Natural killer cell (primary cell): ENCODE measurements at regions not wholly inside any gene's neighbourhood (a gene's known extent, or its start where the extent isn't known, plus 50 kb on each side); places are given as distances from the start of the nearest gene placed in this dataset.
A peak's percentile ranks its signal among the peaks of the same experiment; 100 is the strongest.

Experiments used
- ATAC-seq, 3 donors: fragments of 150-1000 bp in 2 of 3; fragments of 200-7000 bp in 1 of 3; cut with Tn5 transposase; 1 replicate in 1 of 3; 2 replicates in 2 of 3; pipeline ENCODE4 v1.10.0; 2021; ENCODE audit warnings: mild to moderate bottlenecking in 2 of 3, moderate library complexity in 2 of 3
- DNase-seq, 2 donors: peaks; one replicate each; pipeline versions ENCODE4 v3.0.0 to v3.0.0-alpha.2; 2013 to 2021; ENCODE audit warnings: mixed read lengths in 1 of 2
- H3K27ac ChIP-seq: one replicate; pipeline ENCODE4 v1.5.1; 2013; ENCODE audit warnings: mild to moderate bottlenecking, low read length
- H3K27me3 ChIP-seq: one replicate; pipeline ENCODE4 v1.6.1; 2013; ENCODE audit warnings: low read length; ENCODE audit not compliant: control insufficient read depth, insufficient read depth
- H3K36me3 ChIP-seq: one replicate; pipeline ENCODE4 v1.6.1; 2013; ENCODE audit warnings: low read length; ENCODE audit not compliant: control insufficient read depth, insufficient read depth
- H3K4me1 ChIP-seq: one replicate; pipeline ENCODE4 v1.6.1; 2013; ENCODE audit warnings: low read length; ENCODE audit not compliant: control insufficient read depth, insufficient read depth
- H3K4me3 ChIP-seq: one replicate; pipeline ENCODE4 v1.5.1; 2013; ENCODE audit warnings: low read length
- H3K9me3 ChIP-seq: one replicate; pipeline ENCODE4 v1.6.1; 2013; ENCODE audit warnings: low read length; ENCODE audit not compliant: control insufficient read depth, insufficient read depth
- H3K27ac Mint-ChIP-seq, 2 donors: one replicate each; pipeline ENCODE4 v1.8.0; 2022; ENCODE audit warnings: mild to moderate bottlenecking in 2 of 2, mixed read lengths in 2 of 2, moderate library complexity in 1 of 2
- H3K27me3 Mint-ChIP-seq, 2 donors: one replicate each; pipeline ENCODE4 v1.8.0; 2022; ENCODE audit warnings: low read depth in 2 of 2, mixed read lengths in 2 of 2
- H3K36me3 Mint-ChIP-seq: one replicate; pipeline ENCODE4 v1.8.0; 2022; ENCODE audit warnings: mixed read lengths
- H3K4me1 Mint-ChIP-seq, 2 donors: one replicate each; pipeline ENCODE4 v1.8.0; 2022; ENCODE audit warnings: mixed read lengths in 2 of 2
- H3K4me3 Mint-ChIP-seq: one replicate; pipeline ENCODE4 v1.8.0; 2022; ENCODE audit warnings: mild to moderate bottlenecking, moderate library complexity, mixed read lengths
- H3K9me3 Mint-ChIP-seq, 2 donors: one replicate each; pipeline ENCODE4 v1.8.0; 2022; ENCODE audit warnings: mixed read lengths in 2 of 2
- WGBS: methylation state at CpG from one replicate; pipeline ENCODE4 v1.1.7; 2013; ENCODE audit warnings: missing lambda C conversion rate; ENCODE audit not compliant: insufficient coverage; 5-methylcytosine and 5-hydroxymethylcytosine counted together
- intact Hi-C: fragments of 100-400 bp; cut with micrococcal nuclease; formaldehyde crosslinking; loops from one replicate; pipeline ENCODE4 v1.14.2; 2022
- TF ChIP-seq, protein P1 (sequence below): fragments of 200-600 bp; IDR thresholded peaks from one replicate; pipeline ENCODE4 v1.8.0; 2022; ENCODE audit warnings: antibody characterized with exemption

DNA sequence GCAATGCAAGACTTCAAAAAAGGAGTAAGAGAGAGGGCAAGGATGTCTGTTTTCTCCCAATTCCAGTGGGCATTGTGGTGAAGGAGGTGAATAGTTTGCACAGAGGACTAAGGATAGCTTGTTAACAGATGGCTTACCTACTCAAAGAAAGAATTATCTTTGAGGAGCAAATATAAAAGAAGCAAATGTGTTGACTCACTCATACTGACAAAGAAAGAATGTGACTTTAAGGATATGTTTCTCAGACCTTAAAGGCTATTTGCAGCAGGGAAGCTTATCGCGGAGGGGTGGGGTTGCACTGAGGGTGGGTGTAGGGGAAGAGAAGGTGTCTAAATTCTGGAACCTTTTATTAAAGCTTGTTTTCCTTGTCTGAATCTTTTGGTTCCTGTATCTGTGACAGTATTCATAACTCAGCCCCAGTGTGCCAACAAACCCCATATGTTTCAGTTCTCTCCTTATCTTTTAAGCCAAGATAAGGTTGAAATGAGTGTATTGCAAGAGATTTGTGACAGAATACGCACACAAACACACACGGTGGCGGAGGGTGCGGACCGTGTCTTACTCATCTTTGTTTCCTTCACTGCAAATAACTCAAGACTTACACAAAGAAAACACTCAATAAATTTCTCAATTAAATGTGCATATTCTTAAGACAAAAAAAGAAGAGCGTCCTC, 146.4 kb upstream of the ARID2 start:
- no peaks in the 10 kb centered on the region for H3K36me3 ChIP-seq
- DNase-seq (no peak), ATAC-seq (peak in 1 of 3 donors; percentile 70)
- no peak overlapping the region for H3K4me3 ChIP-seq
- Mint-ChIP-seq H3K27ac (no peak overlapping the region), H3K27me3 (peaks cover 0 to 4% of the 10 kb centered on the region in 2 donors), H3K36me3 (no peaks in the 10 kb centered on the region), H3K9me3 (peaks cover 0 to 2% of the 10 kb centered on the region in 2 donors), H3K4me3 (no peak overlapping the region), H3K4me1 (no peaks in the 10 kb centered on the region)
- WGBS: 73% methylated on average over 7 of the region's 8 CpGs
- H3K4me1 ChIP-seq: no peaks in the 10 kb centered on the region
- intact Hi-C loops: no loop called here
- H3K27me3 ChIP-seq: no peaks in the 10 kb centered on the region
- H3K9me3 ChIP-seq: no peaks in the 10 kb centered on the region
- H3K27ac ChIP-seq: no peak overlapping the region
- TF ChIP-seq, protein P1, sequence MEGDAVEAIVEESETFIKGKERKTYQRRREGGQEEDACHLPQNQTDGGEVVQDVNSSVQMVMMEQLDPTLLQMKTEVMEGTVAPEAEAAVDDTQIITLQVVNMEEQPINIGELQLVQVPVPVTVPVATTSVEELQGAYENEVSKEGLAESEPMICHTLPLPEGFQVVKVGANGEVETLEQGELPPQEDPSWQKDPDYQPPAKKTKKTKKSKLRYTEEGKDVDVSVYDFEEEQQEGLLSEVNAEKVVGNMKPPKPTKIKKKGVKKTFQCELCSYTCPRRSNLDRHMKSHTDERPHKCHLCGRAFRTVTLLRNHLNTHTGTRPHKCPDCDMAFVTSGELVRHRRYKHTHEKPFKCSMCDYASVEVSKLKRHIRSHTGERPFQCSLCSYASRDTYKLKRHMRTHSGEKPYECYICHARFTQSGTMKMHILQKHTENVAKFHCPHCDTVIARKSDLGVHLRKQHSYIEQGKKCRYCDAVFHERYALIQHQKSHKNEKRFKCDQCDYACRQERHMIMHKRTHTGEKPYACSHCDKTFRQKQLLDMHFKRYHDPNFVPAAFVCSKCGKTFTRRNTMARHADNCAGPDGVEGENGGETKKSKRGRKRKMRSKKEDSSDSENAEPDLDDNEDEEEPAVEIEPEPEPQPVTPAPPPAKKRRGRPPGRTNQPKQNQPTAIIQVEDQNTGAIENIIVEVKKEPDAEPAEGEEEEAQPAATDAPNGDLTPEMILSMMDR: no peak

DNA sequence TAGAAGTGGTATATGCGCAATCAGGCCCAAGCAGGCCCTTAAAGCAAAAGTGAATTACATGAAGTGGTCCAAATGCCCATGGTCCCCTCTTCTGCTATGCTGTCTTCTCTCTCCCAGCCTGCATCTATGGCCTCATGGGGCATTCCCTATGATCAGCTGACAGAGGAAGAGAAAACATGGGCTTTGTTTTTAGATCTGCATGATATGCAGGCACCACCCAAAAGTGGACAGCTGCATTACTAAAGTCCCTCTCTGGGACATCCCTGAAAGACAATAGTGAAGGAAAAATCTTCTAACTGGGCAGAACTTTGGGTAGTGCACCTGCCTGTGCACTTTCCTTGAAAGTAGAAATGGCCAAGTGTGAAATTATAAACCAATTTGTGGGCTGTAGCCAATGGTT, 145.2 kb upstream of the ARID2 start:
- Mint-ChIP-seq H3K36me3 (no peaks in the 10 kb centered on the region), H3K9me3 (peaks cover 0 to 2% of the 10 kb centered on the region in 2 donors), H3K27me3 (peaks cover 0 to 4% of the 10 kb centered on the region in 2 donors), H3K4me1 (no peaks in the 10 kb centered on the region), H3K4me3 (no peak overlapping the region), H3K27ac (no peak overlapping the region)
- intact Hi-C loops: no loop called here
- no peaks in the 10 kb centered on the region for H3K27me3 ChIP-seq
- 94% methylated on average over 1 of the region's 1 CpG for WGBS
- H3K27ac ChIP-seq: no peak overlapping the region
- DNase-seq (no peak), ATAC-seq (no peak)
- no peaks in the 10 kb centered on the region for H3K4me1 ChIP-seq
- no peak overlapping the region for H3K4me3 ChIP-seq
- no peaks in the 10 kb centered on the region for H3K9me3 ChIP-seq
- TF ChIP-seq, protein P1: no peak
- H3K36me3 ChIP-seq: no peaks in the 10 kb centered on the region

DNA sequence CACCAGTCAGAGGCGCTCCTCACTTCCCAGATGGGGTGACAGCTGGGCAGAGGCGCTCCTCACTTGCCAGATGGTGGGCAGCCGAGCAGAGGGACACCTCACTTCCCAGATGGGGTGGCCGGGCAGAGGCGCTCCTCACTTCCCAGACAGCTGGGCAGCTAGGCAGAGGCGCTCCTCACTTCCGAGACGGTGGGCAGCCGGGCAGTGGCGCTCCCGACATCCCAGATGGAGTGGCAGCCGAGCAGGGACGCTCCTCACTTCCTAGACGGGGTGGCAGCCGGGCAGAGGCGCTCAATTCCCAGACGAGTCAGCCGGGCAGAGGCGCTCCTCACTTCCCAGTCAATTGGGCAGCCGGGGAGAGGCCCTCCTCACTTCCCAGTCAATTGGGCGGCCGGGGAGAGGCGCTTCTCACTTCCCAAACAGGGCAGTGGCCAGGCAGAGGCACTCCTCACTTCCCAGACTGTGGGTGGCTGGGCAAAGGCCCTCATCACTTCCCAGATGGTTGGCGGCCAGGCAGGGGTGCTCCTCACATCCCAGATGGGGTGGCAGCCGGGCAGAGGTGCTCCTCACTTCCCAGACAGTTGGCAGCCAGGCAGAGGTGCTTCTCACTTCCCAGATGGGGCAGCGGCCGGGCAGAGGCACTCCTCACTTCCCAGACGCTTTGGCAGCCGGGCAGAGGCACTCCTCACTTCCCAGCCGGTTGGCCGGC, 143.8 kb upstream of the ARID2 start:
- TF ChIP-seq, protein P1: no peak
- no peak for ATAC-seq
- 91% methylated on average over 29 of the region's 31 CpGs for WGBS

More for the DNA sequence above, 143.8 kb upstream of the ARID2 start:
- no peaks in the 10 kb centered on the region for H3K27me3 ChIP-seq
- Mint-ChIP-seq H3K36me3 (no peaks in the 10 kb centered on the region), H3K27me3 (peaks cover 0 to 4% of the 10 kb centered on the region in 2 donors), H3K27ac (no peak overlapping the region), H3K4me3 (no peak overlapping the region), H3K4me1 (no peaks in the 10 kb centered on the region), H3K9me3 (peaks cover 0 to 2% of the 10 kb centered on the region in 2 donors)
- intact Hi-C loops: no loop called here
- H3K9me3 ChIP-seq: no peaks in the 10 kb centered on the region
- no peaks in the 10 kb centered on the region for H3K36me3 ChIP-seq
- H3K27ac ChIP-seq: no peak overlapping the region
- DNase-seq: no peak
- no peak overlapping the region for H3K4me3 ChIP-seq
- H3K4me1 ChIP-seq: no peaks in the 10 kb centered on the region
